ENCODE measurements at regions not wholly inside any gene's neighbourhood (a gene's known extent, or its start where the extent isn't known, plus 50 kb on each side); places are given as distances from the start of the nearest gene placed in this dataset.
A peak's percentile ranks its signal among the peaks of the same experiment; 100 is the strongest.
"Not testable (repeated sequence)": the region's sequence is repeated elsewhere in the genome, so short reads cannot be mapped to it uniquely, and the experiment has no call there.

DNA sequence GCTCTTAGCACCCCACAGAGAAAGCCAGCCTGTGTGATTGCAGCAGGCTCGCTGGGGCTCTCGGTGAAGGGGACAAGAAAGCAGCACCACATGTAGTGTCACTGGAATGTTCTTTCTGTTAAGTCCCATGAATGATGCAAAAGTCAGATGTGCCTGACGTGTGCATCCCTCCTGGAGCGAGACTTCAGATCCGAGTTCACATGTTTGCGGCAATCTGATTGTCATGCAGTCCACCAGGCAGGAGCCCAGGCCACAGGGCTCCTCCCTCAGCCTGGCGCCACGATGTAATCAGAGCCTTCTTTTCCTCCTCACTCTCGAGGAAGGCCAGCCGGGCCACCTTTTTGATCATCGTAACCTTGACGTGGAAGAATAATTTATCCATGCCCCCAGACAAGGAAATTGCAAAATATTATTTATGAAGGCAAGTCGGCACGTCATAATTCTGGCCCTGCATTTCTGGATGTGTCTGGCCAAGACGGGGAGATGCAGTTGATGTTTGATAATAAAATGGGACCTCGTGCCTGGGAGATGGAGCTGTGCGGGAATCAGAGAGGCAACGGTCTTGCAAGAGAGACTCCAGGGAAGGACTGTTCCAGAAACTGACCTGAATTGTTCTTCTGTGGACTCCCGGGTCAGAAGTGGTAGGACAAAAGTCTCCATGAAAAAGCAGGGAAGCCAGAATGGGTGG, 214.6 kb downstream of the PHETA1 start:
- no peak for DNase-seq (ENCODE audit: low read depth)

DNA sequence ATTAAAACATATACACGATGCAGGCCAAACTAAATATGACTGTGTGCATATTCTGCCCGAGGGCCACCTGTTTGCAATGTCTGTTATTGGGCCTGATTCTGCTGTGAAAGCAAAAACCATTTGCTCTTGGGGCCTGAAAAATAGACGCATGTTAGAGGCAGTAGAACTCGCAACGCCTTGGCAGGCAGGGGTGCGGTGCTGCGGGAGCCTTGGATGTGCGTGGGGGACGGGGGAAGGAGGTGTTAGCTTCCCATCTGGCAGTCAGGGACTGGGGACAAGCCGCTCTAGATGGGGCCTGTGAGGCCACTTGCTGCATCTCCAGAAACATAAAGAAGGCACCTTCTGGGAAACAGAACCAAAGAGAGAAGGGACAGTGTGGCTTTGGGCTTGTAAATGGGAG, 216.3 kb downstream of the PHETA1 start:
- no peak for DNase-seq (ENCODE audit: low read depth)

DNA sequence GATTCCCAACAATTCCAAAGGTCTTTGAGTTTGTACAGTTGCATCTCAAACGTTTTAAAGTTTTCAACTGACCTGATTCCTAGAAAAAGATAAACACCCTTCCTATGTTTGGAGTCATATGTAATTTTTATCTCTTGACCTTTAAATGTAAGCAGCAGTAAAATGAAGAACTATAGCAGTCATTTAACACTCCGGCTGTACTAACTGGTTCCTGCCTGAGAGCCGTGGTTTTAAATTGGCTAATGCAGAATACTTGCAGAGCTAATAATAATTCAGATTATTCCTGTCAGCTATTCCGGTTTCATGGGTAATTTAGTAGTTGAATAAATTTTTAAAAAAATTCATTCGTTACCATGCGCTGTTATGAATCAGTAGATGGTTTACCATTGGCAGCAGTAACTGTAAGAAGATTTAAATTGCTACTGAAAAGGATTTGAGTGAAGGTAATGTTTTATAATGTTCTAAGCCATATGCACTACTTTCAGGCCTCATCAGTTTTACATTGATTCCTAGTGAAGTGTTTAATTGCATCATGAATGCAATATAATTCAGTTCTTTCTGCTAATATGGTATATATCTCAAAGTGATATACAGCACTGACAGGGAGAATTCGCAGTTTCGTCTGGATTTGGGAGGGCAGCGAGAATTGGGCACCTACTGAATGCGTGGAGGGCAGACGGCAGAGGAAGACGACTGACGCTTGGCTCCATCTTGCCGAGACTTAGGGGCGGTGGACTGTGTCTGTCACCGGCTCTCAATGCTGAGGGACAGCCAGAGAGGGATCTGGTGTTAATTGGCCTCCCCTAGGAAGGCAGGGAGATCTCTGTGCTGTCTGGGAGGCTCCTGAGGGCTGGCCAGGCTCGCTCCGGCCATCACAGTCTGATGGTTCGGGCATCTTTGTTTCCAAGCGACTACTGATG, 217.7 kb downstream of the PHETA1 start:
- no peak for DNase-seq (ENCODE audit: low read depth)

DNA sequence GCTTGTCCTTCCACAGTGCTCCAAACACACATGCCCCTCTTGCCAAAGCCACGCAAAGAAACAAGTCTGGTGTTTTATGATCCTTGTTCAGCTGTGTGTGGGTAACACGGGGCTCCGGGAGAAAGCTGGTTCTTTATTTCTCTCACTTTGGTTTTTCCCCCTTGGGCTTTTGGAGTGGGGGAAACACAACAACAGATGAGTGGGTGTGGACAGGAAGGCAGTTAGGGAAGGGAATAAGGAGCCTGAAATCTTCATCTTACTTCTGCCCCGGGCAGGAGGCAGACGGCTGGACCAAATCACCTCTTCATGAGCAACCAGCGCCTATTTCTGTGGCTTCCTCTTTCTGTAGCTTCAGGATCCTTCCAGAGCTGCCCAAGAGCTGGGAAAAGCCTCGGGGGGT, 218.5 kb downstream of the PHETA1 start:
- DNase-seq (ENCODE audit: low read depth) = no peak

DNA sequence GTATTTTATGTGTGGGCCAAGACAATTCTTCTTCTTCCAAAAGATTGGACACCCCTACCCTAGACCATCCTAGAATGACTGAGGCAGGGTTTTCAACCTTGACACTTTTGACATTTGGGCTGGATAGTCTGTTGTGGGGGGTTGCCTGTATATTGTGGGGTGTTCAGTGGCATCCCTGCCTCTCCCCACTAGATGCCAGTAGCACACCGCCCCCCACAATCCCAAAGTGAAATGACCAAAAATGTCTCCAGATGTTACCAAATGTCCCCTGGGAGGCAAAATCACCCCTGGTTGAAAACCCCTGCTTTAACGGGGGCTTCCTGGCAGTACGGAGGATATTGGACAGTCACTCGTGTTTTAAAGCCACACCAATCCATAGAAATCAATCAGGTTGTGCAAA, 219.6 kb downstream of the PHETA1 start:
- DNase-seq (ENCODE audit: low read depth) = no peak

DNA sequence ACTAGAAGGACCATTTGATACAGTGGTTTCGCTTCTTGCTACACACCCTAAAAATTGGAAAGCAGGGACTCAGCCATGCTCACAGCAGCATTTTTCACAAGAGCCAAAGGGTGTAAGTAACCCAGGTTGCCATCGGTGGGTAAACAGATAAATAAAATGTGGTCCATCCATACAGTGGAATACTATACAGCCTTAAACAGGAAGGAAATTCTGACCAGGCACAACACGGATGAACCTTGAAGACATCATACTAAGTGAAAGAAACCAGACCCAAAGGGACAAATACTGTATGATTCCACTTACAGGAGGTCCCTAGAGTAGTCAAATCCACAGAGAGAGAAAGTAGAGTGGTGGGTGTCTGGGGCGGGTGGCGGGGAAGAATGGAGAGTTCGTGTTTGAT, 220.9 kb downstream of the PHETA1 start:
- no peak for DNase-seq (ENCODE audit: low read depth)

DNA sequence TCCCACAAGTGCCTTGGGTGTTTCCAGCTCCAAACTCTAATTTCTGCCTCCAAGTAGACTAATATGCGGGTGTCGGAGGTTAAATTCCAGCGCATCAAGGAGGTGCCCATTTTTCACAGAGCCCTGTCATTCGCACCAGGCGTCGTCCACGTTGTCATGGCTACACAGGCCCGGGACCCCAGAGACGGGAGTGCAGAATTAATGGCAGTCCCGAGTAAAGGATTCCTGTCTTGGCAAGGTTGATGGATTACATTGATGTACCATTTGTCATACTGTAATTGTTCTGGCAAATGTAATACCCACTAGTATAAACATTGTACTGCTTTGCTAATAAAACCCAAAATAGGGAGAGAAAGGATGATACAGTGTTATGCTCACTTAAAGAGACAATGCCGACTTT, 222.9 kb upstream of the MYL2 start:
- no peak for DNase-seq (ENCODE audit: low read depth)

DNA sequence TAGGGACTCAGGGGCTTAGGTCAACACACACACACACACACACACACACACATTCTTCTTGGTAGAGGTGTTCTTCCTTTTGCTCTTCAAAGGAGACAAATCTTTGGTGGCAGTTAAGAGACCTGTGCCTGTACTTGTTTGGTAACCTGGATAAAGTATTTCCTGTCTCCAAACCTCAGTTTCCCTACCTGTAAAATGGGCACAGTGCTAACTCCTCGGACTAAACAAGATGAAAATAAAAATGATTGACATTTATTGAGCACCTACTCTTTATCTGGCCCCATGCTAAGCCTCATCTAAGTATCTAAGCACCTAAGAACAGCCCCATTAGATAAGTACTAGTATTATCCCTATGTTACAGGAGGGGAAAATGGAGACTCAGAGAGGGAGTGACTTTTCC, 220.8 kb upstream of the MYL2 start:
- DNase-seq (ENCODE audit: low read depth) = no peak

DNA sequence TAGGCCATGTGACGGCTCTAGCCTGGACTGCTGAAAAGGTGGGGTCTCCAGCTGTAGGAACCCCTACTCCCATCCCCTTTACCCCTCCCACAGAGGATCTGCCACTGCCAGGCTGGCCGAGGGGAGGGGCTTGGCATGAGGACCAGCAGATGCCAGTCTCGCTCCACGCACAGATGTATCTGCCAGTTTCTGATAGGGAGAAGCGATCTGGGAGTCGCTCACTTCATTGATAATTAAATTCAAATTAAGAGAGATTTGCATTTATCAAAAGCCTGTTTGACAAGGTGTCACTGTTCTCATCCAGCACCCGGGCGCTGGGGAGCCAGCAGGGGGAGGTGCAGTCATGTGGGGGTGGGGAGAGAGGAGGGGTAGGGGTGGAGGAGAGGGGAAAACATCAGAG, 217.6 kb upstream of the MYL2 start:
- DNase-seq (ENCODE audit: low read depth) = no peak

DNA sequence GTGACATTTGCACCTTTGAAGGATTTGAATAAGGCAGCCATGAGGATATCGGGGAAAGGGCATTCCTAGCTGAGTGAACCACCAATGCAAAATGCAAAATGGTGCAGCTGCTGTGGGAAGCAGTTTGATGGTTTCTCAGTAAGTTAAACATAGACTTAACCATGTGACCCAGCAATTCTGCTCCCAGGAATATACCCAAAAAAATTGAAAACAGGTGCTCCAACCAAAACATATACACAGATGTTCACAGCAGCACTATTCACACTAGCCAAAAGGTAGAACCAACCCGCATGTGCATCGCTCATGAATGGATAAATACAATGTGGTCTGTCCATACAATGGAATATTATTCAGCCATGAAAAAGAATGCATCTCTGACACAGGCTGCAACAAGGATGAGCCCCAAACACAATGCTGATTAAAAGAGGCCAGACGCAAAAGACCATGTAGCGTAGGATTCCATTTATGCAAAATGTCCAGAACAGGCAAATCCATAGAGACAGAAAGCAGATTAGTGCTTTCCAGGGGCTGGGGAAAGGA, 215.0 kb upstream of the MYL2 start:
- DNase-seq (ENCODE audit: low read depth) = no peak

DNA sequence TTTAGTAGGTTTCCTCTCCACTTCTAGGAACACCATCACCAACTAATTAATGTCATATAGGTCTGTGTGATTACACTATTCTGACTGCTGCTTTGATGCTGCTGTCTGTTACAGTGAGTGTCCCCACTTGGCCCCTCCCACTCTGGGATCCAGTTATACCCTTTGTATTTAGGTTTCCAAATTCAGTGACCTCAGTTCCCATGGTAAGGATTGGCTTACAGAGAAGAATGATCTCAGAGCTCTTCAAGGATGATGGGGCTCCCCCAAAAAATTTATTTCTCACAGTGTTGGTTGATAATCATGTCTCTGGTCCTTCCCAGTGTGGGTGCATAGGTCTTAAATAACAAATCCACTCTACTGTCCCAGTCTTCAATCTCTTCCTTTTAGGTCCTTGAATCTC, 210.0 kb upstream of the MYL2 start:
- DNase-seq (ENCODE audit: low read depth) = no peak

DNA sequence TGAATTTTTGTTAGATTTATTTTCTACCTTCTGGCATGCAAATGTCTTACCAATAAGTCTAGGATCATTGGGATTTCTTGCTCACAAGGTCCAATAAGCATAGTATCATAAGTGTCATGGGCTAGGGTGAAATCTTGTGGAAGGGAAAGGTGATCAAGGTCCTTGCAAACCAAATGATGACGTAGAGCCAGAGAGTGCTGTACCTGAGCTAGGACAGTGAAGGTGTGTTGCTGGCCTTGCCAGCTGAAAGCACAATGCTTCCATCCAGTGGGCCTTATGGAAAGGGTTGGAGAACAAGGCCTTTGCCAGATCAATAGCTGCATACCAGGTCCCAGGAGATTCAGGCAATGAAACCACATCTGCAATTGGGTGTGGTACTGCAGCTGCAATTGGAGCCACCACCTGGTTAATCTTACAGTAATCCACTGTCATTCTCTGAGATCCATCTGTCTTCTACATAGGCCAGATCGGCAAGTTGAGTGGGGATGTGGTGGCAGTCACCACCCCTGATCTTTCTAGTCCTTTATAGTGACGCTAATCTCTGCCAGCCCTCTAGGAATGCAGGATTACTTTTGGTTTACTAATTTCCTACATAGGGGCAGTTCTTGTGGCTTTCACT, 208.9 kb upstream of the MYL2 start:
- DNase-seq (ENCODE audit: low read depth) = no peak

DNA sequence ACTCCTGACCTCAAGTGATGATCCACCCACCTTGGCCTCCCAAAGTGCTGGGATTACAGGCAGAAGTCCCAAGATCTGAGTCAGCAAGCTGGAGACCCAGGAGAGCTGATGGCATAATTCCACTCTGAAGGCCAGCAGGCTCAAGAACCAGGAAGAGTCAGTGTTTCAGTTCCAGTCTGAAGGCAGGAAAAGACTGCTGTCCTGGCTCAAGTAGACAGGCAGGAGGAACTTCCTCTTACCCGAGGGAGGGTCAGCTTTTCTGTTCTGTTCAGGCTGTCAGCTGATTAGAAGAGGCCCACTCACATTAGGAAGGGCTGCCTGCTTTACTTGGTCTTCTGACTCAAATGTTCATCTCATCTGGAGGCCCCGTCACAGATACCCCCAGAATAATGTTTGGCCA, 206.0 kb upstream of the MYL2 start:
- DNase-seq (ENCODE audit: low read depth) = peak; percentile 17

DNA sequence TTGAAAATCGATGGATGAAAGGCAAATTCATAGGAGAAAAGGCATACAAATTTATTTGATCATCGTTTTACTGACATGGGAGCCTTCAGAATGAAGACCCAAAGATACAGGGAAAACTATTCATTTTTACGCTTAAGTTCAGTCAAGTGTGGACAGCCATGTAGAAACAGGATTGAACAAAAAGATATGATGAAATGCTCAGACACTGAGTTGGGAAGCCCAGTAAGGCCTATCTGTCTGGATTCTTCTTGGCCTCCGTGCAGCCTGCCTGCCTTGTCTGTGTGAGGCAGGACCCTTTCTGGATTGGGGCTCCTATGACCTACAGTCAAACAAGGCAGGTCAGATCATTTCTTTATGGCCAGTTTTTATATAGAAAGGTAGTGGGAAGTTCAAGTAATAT, 203.8 kb upstream of the MYL2 start:
- no peak for DNase-seq (ENCODE audit: low read depth)

DNA sequence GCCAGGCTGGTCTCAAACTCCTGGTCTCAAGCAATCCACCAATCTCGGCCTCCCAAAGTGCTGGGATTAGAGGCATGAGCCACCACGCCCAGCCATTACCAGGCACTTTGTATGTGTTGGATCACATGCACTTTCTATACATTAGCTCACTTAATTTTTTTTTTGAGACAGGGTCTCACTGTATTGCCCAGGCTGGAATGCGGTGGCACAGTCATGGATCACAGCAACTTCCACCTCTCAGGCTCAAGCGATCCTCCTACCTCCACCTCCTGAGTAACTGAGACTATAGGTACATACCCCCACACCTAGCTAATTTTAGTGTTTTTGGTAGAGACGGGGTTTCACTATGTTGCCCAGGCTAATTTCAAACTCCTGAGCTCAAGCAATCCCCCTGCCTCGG, 203.0 kb upstream of the MYL2 start:
- no peak for DNase-seq (ENCODE audit: low read depth)

DNA sequence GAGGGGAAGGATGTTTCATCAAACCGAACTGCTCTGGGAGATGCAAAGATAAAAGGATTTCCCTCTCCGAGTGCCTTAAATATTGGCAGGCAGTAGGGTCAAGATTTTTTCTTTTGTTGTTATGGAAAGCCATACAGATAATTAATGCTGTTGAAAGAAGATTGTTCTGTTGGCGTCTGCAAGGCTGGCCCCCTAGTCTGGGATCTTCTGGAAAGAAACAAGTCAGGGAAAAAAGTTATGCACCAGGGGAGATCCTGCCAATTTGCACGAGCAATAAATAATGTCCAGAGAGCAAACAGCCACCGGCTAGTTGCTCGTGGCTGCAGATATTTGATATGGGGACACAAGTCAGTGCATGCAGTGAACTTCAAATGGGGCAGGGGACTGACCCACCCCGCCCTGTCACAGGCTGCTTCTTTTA, 202.1 kb upstream of the MYL2 start:
- DNase-seq (ENCODE audit: low read depth) = no peak

DNA sequence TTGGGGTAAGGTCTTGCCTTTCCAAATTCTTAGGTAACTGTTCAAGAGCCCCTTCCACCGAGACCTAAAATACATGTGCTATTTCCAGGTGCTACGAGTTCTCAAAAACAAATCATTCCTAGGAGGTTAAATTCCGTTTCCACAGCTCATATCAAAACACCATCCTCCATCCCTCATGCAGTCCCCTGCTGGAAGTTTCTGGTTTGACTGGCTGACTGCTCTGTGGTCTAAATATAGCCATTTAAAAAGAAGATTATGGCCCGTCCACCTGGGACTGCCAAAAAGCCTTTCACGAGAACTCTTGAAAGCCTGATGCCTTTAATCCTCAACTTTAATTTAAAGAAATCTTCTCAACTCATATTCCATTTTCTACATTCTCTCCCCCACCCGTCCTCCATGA, 201.5 kb upstream of the MYL2 start:
- no peak for DNase-seq (ENCODE audit: low read depth)

DNA sequence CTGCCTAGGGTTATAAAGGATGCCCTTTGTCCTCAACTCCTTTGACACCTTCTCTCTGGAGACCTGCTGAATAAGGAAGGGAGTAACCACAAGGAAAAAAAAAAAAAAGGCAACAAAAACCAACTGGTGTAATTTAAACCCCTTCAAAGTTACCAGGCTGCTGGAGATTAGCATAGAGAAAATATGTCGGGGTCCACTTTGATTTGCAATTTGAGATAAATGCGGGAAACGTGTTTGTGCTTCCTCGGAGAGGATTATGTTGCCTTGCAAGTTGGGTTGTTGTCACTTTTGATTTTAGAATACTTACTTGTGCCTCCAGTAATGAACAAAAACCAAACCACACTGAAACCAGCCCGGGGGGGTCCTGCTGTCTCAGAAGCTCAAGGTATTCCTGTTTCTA, 200.2 kb upstream of the MYL2 start:
- no peak for DNase-seq (ENCODE audit: low read depth)

DNA sequence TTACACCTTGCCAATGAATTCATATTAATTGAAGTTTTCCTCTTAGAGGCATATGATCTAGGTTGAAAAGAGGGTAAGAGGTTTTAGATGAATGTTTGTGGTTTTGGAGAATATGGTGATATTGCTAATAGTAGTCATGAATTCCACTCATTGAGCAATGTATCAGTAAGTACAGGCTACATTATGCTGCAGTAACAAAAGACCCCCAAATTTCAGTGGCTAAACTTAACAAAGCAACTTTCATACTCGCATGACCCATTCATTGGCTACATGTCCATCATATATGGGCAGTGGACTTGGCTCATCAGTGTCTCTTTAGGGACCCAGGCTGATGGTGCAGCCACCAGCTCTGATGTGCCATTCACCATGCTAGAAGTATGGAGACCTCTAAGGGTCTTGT, 196.6 kb upstream of the MYL2 start:
- DNase-seq (ENCODE audit: low read depth) = no peak

DNA sequence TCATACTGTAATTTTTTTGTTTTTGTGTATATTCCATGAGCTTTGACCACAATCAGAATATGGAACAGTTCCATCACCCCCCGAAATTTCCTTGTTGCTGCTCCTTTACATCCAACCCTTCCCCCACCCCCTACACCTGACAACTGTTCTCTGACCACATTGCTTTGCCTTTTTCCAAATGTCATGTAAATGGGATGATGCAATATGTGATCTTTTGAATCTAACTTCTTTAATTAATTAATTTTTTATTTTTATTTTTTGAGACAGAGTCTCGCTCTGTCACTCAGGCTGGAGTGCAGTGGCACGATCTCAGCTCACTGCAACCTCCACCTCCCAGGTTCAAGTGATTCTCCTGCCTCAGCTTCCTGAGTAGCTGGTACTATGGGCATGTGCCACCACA, 192.9 kb upstream of the MYL2 start:
- not testable (repeated sequence) for DNase-seq (ENCODE audit: low read depth)

DNA sequence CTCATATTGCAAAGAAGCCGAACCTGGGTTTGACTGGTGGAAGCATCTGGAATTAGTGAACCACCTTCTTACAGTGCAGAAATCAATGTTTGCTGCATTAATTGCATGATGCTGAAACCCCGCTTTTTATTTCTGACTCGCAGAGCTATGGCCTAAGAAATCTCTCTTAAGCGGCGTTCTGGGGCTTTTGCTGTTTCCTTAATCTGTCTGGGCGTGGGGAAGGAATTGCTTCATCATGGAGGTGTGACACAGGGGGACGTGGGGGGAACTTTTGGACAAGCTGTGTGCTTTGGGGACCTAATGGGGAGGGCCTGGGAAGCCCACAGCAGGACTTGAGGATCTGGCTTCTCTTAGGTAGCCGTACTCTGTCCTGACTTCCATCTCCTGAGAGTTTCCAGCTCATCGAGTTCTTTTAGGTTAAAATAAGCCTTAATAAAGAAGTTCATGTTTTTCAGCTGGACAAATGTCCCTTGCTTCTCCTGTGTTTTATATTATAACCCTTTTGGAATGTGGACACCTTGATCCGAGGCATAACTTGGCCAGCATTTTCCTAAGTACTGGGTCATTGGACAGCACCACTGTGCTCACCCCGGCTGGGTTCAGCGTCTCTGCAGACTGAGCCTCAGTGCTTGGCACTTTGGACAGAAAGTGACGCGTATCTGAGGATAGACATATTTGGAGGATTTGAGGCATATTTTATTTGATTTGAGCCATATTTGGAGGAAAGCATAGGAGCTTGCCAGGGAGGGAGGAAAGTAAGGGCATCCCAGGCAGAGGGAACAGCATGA, 192.1 kb upstream of the MYL2 start:
- no peak for DNase-seq (ENCODE audit: low read depth)

DNA sequence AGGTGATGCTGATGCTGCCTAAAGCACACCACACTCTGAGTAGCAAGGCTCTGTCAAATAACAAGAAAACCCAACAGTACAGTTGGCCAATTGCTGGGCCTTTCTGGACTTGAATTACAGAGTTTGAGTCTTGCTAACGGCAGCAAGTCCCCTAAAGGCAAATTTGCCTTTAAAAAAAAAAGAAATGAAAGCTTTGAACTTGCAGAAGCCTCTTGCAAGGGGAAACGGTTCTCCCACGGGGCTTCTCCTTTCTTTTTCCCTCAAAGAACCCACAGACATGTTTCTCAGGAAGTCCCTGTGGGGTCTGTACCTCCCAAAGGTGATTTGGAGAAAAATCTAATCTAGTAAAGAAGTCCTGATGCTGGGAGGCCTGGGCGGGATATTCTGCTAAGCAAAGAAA, 191.3 kb upstream of the MYL2 start:
- no peak for DNase-seq (ENCODE audit: low read depth)

Measured in CMK (cell line).